KMS-11 (cell line): ENCODE measurements at regions not wholly inside any gene's neighbourhood (a gene's known extent, or its start where the extent isn't known, plus 50 kb on each side); places are given as distances from the start of the nearest gene placed in this dataset.
"Not testable (repeated sequence)": the region's sequence is repeated elsewhere in the genome, so short reads cannot be mapped to it uniquely, and the experiment has no call there.

Experiments
- H2AFZ ChIP-seq: fragments of 200-600 bp; sonication (generic); 2 replicates; pipeline ENCODE4 v1.6.1; 2016; ENCODE audit warnings: antibody characterized with exemption, mixed run types, low read depth
- H3K27ac ChIP-seq: fragments of 200-600 bp; sonication (generic); 2 replicates; pipeline ENCODE4 v1.6.1; 2016; ENCODE audit warnings: mild to moderate bottlenecking, mixed run types
- H3K27me3 ChIP-seq: fragments of 200-600 bp; sonication (generic); 2 replicates; pipeline ENCODE4 v1.6.1; 2017; ENCODE audit warnings: mild to moderate bottlenecking, low read depth, mixed run types, moderate library complexity; ENCODE audit not compliant: insufficient read depth
- H3K36me3 ChIP-seq: fragments of 200-600 bp; sonication (generic); 2 replicates; pipeline ENCODE4 v1.6.1; 2017; ENCODE audit warnings: mild to moderate bottlenecking, mixed run types; ENCODE audit not compliant: insufficient read depth
- H3K4me1 ChIP-seq: fragments of 200-600 bp; sonication (generic); 2 replicates; pipeline ENCODE4 v1.6.1; 2016; ENCODE audit warnings: mild to moderate bottlenecking, low read depth, mixed run types; ENCODE audit not compliant: poor library complexity, severe bottlenecking
- H3K4me2 ChIP-seq: fragments of 200-600 bp; sonication (generic); 2 replicates; pipeline ENCODE4 v1.7.0; 2016; ENCODE audit warnings: mild to moderate bottlenecking, mixed run types
- H3K4me3 ChIP-seq: fragments of 200-600 bp; sonication (generic); IDR thresholded peaks from 2 replicates; pipeline ENCODE4 v1.6.1; 2017; ENCODE audit warnings: low read depth, low read length, mixed read lengths; ENCODE audit not compliant: insufficient read depth
- H3K79me2 ChIP-seq: fragments of 200-600 bp; sonication (generic); 2 replicates; pipeline ENCODE4 v1.6.1; 2016; ENCODE audit warnings: low read depth, mixed run types; ENCODE audit not compliant: insufficient read depth
- H3K9ac ChIP-seq: fragments of 200-600 bp; sonication (generic); 2 replicates; pipeline ENCODE4 v1.6.1; 2016; ENCODE audit warnings: mild to moderate bottlenecking, mixed run types
- H4K20me1 ChIP-seq: fragments of 200-600 bp; sonication (generic); 2 replicates; pipeline ENCODE4 v1.6.1; 2016; ENCODE audit warnings: mild to moderate bottlenecking, mixed run types; ENCODE audit not compliant: insufficient read depth
- TF ChIP-seq, protein P1 (sequence below): fragments of 200-600 bp; sonication (generic); conservative IDR thresholded peaks from 2 replicates; pipeline ENCODE4 v1.6.1; 2017; ENCODE audit warnings: low read depth, mild to moderate bottlenecking, antibody characterized with exemption, low read length, moderate library complexity, mixed read lengths

DNA sequence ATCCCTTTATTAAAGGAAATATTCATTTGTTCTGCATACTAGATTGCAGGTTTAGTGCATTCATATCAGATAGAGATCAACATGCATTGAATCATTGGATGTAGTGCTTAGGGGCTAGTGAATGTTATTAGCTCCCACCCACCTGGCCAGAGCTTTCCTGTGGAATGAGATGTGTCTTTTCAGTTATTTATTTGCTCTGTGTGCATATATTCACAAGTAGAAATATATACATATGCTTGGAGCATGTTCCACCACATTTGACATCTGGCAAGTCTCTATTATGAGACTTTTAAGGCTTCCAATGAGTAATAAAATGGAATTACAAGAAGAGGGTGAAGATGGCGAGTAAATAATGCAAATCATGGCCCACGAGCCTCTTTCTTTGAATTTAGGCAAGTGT lies 180.0 kb upstream of the LMO3 start:
- Histone ChIP-seq H4K20me1 (no peaks in the 10 kb centered on the region), H2AFZ (no peak overlapping the region), H3K79me2 (no peaks in the 10 kb centered on the region), H3K4me2 (no peak overlapping the region), H3K4me3 (no peak overlapping the region), H3K36me3 (no peaks in the 10 kb centered on the region), H3K4me1 (peaks cover 29% of the 10 kb centered on the region), H3K27ac (no peak overlapping the region), H3K9ac (no peak overlapping the region), H3K27me3 (no peaks in the 10 kb centered on the region)
- TF ChIP-seq, protein P1, sequence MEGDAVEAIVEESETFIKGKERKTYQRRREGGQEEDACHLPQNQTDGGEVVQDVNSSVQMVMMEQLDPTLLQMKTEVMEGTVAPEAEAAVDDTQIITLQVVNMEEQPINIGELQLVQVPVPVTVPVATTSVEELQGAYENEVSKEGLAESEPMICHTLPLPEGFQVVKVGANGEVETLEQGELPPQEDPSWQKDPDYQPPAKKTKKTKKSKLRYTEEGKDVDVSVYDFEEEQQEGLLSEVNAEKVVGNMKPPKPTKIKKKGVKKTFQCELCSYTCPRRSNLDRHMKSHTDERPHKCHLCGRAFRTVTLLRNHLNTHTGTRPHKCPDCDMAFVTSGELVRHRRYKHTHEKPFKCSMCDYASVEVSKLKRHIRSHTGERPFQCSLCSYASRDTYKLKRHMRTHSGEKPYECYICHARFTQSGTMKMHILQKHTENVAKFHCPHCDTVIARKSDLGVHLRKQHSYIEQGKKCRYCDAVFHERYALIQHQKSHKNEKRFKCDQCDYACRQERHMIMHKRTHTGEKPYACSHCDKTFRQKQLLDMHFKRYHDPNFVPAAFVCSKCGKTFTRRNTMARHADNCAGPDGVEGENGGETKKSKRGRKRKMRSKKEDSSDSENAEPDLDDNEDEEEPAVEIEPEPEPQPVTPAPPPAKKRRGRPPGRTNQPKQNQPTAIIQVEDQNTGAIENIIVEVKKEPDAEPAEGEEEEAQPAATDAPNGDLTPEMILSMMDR, result no peak

DNA sequence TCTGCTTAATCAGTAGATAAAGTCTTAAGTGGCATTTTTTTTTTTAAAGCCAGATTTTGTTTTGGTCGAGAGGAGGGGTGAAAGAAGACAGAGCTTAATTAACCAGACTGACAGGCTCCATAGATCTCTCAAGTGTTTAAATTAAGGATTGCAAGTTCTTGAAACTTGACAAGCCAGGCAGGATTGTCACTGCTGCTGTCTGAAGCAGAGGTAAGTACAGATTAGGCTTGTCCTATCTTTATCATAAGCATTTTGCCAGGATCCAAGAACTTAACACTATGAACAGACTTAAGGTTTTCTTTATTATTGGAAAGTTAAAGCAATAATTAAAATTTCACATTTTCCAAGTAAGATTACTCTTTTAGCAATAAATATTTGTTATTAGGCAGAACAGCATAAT lies 179.6 kb upstream of the LMO3 start:
- no peaks in the 10 kb centered on the region for H3K27me3 ChIP-seq
- no peaks in the 10 kb centered on the region for H3K79me2 ChIP-seq
- no peak overlapping the region for H3K27ac ChIP-seq
- no peak overlapping the region for H3K9ac ChIP-seq
- H4K20me1 ChIP-seq, result no peaks in the 10 kb centered on the region
- H3K36me3 ChIP-seq, result no peaks in the 10 kb centered on the region
- no peak overlapping the region for H3K4me3 ChIP-seq
- H3K4me2 ChIP-seq, result no peak overlapping the region
- no peak overlapping the region for H2AFZ ChIP-seq
- TF ChIP-seq, protein P1, result no peak
- peaks cover 25% of the 10 kb centered on the region for H3K4me1 ChIP-seq

DNA sequence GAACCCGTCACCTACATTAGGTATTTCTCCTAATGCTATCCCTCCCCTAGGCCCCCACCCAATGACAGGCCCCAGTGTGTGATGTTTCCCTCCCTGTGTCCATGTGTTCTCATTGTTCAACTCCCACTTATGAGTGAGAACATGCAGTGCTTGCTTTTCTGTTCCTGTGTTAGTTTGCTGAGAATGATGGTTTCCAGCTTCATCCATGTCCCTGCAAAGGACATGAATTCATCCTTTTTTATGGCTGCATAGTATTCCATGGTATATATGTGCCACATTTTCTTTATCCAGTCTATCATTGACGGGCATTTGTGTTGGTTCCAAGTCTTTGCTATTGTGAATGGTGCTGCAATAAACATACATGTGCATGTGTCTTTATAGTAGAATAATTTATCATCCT lies 163.2 kb upstream of the LMO3 start:
- H4K20me1 ChIP-seq, H3K9ac ChIP-seq, H3K36me3 ChIP-seq, H3K27me3 ChIP-seq, H3K79me2 ChIP-seq, H3K4me3 ChIP-seq, H3K4me2 ChIP-seq, H3K27ac ChIP-seq, H2AFZ ChIP-seq: not testable (repeated sequence)
- peaks cover 48% of the 10 kb centered on the region for H3K4me1 ChIP-seq

DNA sequence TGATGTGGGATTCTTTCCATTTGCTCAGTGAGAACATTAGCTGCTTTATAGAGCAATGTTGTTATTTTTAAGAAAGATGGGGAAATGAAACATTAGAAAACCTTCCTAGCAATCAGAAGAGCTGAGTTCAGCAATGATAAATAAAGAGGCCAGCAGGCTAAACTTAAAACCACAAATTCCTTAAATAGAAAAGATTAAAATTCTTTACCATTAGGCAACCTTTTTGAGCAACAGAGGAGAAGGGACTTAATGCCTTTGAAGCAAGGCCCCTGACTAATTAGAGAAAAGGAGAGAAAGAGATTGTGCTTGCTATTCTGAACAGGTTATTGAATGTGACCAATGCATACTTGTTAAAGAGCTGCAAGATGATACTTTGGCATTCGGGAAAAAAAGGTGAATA lies 160.8 kb upstream of the LMO3 start:
- Histone ChIP-seq H2AFZ (peak overlapping the region; percentile 52), H3K27ac (peak overlapping the region; percentile 82), H3K27me3 (no peaks in the 10 kb centered on the region), H3K4me1 (peaks cover 53% of the 10 kb centered on the region), H3K9ac (peak overlapping the region; percentile 13; the same call in 1 of the 2 replicates), H3K4me3 (no peak overlapping the region), H3K4me2 (peak overlapping the region; percentile 87), H3K79me2 (no peaks in the 10 kb centered on the region), H4K20me1 (no peaks in the 10 kb centered on the region), H3K36me3 (no peaks in the 10 kb centered on the region)
- TF ChIP-seq, protein P1, result no peak

DNA sequence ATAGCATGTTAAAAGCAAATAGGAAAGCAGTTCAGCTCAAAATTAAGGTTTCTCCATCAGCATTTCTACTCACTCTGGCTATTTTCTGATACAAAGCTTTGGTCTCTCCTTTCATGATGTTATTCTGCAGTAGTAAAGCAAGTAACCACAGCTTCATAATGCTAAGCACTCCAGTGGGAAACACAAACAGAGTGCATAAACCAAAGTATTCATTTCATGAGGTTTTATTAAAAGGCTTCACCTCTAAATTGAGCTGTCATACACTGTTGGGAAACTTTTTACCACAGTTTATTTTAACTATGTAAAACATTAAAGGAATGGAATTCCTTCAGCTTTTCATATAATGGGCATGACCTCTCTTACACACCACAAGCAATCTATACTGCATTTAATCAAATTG lies 157.9 kb upstream of the LMO3 start:
- Histone ChIP-seq H3K4me1 (peaks cover 53% of the 10 kb centered on the region), H3K79me2 (no peaks in the 10 kb centered on the region), H3K4me2 (peak overlapping the region; percentile 13; the same call in 1 of the 2 replicates), H3K36me3 (no peaks in the 10 kb centered on the region), H4K20me1 (no peaks in the 10 kb centered on the region), H3K27ac (no peak overlapping the region), H3K27me3 (no peaks in the 10 kb centered on the region), H2AFZ (no peak overlapping the region), H3K9ac (no peak overlapping the region), H3K4me3 (no peak overlapping the region)
- TF ChIP-seq, protein P1, result no peak
